ENCODE measurements at regions not wholly inside any gene's neighbourhood (a gene's known extent, or its start where the extent isn't known, plus 50 kb on each side); places are given as distances from the start of the nearest gene placed in this dataset.

- no peak for DNase-seq
These were observed 205.9 kb downstream of the CBLN1 start for GRCh38 chr16:49075709-49076108.

GRCh38 chr16:49068224-49068623 lies 213.4 kb downstream of the CBLN1 start:
- no peak for DNase-seq

GRCh38 chr16:49067776-49068175 lies 213.9 kb downstream of the CBLN1 start:
- DNase-seq = no peak

DNA sequence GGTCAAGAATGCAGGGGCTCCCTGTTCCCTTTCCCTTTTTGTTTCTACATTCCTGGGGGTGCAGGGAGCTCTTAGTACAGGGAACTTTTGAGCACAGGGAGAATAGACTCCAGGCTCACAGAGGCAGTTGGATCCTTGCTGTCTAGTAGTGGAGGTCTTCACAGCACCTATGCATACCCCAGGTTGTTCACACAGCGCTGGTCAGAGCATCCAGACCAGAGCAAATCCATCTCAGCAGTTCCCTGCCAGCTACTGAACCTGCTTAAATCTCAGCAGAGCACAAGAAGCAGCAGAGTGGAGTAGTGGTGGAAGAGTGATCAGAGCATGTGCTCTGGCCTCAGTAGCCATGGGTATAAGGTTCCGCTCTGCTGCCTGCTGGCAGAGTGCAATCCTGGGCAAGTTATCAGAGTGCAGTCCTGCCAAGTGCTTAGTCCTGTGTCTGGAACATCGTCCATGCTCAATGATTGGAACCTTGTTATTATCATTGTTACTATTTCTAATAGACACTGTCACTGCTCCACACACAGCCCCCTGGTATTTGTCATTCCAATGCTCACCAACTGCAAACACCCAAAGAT lies 220.4 kb downstream of the CBLN1 start:
- DNase-seq = no peak

DNA sequence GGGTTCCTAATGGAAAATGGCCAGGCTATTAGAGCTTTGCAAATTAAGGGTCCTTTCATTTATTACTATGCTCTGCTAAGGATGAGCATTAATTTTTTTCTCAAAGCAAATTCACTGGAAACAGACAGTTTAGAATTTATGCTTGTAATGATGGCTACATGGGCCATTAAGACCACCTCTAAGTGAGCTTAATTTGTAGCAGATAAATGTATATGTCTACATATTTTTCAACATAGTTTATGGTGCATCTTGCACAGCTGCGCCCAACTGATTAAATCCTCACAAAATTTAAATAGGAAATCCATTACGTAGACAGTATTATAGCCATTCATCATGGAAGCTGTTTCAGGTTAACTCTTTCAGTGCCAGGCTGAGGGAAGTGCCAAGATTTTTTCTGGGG lies 220.9 kb downstream of the CBLN1 start:
- no peak for DNase-seq

GRCh38 chr16:49058382-49058781 lies 223.3 kb downstream of the CBLN1 start:
- no peak for DNase-seq

DNA sequence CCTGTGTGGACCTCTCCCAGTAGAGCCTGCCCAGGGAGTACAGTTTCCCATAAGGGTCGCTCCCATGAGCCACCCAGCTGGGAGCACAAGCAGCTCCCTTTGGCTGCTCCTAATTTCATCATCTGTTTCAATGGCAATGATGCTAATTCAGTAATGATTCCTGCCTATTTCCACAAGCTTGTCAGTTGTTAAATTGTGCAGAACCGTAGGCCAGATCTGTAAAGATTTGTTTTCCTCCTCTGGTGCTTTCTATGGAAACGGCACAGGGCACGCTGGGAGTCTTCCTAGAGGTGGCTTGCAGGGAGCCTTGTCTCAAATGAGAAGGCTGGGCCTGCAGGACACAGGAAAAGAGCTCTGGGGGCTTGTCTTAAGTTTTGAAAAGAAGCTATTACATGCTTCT lies 223.7 kb downstream of the CBLN1 start:
- DNase-seq = no peak

GRCh38 chr16:49057391-49057790 lies 224.2 kb downstream of the CBLN1 start:
- DNase-seq = no peak

GRCh38 chr16:49056546-49056945 lies 225.1 kb downstream of the CBLN1 start:
- DNase-seq = no peak

DNA sequence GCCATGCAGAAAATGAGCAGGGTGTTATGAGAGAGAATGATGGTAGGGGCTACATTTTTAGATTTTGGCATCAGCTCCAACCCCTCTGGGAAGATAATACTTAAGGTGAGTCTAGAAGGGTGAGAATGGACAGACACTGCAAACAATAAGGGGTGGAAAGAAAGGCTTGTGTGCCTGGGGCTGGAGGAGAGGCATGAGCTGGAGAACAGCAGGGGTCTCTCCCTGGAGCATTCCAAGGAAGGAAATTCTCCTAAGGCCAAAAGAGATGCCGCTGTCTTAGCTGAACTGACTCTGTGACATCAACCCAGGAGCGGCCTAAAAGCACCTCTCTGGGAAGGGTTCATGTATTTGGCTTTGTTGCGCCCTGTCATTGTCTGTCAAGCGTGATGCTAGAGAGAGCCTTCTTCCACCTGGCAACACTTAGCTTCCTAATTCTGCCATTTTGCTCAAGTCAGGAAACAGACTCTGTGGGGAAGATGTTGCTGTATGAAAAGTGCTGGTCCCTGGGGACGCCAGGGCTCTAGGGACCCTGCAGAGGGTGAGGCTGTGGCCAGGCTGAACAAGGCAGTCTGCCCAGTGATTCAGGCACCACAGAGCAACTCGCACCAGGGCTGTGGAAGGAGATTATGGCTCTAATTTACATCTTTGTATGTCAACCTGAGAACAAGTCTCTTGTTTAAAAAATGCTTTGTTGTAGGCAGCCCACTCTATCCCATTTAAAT lies 225.7 kb downstream of the CBLN1 start:
- no peak for DNase-seq

- no peak for DNase-seq
These were observed 226.3 kb downstream of the CBLN1 start for GRCh38 chr16:49055291-49055690.

DNA sequence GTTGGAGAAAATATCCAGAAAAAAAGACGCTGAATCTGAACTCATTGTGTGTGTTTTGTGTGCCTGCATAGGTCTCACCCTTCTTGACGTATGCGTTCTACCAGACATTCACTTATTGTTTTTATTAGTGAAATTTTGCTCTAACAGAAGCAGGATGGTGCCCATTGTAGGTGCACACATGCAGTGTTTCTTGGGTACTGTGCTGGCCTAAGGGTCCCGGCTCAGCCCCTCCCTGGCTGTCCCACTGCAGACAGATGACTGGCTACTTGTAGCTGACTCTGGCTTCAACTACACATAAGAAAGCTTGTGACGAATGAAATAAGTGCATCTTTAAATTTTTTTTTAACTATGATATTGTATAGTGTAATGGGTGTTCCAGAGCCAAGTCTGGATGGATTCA lies 227.0 kb downstream of the CBLN1 start:
- no peak for DNase-seq

GRCh38 chr16:49052846-49053245 lies 228.8 kb downstream of the CBLN1 start:
- DNase-seq = no peak

DNA sequence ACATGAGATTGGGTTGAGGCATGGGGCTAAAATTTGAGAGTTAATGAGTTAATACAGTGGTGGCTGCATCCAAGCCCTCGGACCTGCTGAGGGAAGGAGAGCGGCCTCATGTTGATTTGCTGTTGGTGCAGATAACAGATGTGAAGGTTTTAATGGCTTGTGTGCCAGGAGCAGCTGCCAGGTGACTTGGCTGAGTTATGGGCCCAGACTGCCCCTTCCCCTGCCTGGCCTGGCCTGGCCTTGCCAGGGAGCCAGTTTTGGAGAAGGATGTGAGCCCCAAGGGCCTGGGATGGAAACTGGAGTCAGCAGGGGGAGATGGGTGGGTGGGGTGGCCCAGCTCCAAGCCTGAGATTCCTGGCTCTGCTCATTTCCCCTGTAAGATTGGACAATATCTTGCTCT lies 230.1 kb downstream of the CBLN1 start:
- no peak for DNase-seq

DNA sequence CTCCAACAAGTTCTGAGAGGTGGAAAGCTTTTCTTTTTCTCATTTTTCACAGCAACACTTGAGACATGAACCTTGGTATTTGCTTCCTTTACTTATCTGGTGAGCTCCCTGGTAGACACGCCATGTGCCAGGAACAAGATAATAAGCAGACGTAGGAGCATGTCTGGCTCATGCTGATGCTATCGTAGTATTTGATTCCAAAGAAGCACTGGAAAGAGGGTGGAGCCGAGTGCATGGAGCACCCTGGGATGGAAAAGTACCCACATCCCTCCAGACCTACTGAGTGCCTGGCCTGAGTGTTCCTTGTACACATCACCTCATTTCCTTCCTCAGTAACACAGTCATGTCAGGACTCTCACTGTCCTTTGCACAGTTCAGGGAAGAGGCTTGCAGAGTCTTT lies 231.0 kb downstream of the CBLN1 start:
- DNase-seq = no peak

GRCh38 chr16:49049644-49050043 lies 232.0 kb downstream of the CBLN1 start:
- no peak for DNase-seq

DNA sequence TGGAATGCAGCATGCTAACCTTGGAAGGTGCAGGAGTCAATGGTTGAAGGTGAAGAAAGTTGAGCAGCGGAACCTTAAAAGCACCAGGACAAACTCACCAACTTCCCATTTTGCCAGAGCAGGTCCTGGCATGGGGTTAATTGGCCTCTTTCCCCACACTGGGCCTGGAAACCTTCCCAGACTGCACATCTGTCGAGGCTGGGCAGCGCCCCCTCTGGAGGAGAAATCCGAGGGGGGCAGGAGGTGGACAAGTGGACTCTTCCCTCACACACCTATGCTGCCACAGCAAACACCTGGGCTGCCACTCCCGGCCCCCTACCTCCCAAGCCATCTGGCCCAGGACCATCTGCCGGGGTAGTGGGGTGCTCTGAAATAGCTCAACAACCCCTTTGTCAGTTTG lies 232.4 kb downstream of the CBLN1 start:
- no peak for DNase-seq

GRCh38 chr16:49048557-49048956 lies 233.1 kb downstream of the CBLN1 start:
- DNase-seq = no peak

DNA sequence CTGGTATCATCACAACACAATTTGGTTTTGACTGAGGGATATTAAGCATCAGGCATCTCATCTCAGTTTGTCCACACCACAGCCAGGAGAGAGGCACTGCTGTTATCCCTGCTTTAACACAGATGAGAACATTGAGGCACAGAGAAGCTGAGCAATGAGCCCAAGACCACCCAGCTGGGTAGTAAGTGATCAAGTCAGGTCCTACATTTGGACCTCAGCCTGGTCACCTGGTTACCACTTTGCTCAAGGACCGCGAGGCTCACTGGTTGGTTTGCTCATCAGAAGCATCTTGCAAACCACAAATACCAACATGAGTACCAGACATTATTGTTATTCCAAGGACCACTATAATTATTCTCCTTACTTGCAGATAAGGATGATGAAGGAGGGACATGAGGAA lies 245.5 kb downstream of the CBLN1 start:
- DNase-seq = no peak

GRCh38 chr16:49027420-49027819 lies 254.2 kb downstream of the CBLN1 start:
- no peak for DNase-seq

DNA sequence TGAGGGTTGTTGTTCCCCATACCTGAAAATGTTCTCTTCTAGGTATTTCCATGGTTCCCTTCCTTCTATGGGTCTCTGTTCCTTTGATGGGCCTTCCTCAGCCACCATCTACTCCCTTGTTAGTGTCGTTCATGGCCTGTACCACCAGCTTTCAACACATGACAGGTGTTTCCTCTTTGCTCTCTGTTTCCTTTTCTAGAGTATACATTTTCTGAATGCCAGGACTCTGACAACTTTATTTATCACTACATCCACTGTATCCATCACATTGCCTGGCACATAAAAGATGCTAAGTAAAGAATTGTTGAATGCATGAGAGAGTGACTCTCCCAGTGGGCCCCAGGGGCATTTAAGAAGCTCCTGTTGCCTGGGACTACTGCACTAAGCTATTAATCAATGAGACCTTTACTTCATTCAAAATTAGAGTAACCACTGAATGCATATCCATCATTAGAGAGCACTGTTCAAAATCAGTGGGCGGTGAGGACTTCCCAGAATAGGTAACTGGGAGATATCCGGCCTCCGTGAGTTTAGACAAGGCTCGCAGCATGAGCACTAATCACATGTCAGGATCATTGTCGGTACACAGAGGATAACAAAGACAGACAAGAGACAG lies 255.0 kb downstream of the CBLN1 start:
- DNase-seq = no peak

DNA sequence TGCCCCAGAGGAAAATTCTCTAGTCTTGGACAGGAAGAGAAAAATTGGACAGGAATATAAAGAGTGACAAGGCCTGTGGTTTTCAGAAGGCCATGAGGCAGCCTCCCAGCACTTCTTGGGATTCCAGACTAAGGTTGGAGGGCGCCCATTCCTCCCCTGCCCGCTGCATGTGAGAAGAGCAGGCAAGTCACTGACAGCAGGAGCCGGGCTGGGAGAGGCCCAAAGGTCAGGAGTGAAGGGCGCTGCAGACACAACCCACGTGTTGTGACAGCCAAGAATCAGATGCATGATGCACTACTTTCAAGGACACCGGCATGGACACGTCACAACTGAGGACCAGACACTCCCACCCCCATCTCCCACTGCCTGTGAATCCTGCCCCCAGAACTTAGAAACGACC lies 256.7 kb downstream of the CBLN1 start:
- DNase-seq = no peak

DNA sequence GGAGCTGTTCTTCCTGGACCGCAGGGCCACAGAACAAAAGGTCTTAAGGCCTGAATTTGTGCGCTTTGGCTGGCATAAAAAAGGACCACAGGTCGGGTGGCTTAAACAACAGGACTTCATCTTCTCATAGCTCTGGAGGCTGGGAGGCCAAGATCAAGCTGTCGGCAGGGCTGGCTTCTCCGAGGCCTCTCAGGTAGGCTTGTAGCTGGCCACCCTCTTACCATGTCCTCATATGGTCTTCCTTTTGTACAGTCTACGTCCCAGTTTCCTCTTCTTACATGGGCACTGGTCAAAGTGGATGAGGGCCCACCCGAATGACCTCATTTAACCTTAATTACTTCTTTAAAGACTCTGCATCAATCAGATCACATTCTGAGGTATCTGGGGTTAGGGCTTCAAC lies 257.6 kb downstream of the CBLN1 start:
- no peak for DNase-seq

GRCh38 chr16:49023050-49023449 lies 258.6 kb downstream of the CBLN1 start:
- DNase-seq = no peak

Measured in stimulated activated CD4-positive, alpha-beta T cell treated with anti-CD3 and anti-CD28 coated beads, Interleukin-4, amount 100 ng/mL, for 4 hours (primary cell).